H1 (cell line): ENCODE measurements at regions not wholly inside any gene's neighbourhood (a gene's known extent, or its start where the extent isn't known, plus 50 kb on each side); places are given as distances from the start of the nearest gene placed in this dataset.

Experiments
- CTCF ChIA-PET: fragments of 300-600 bp; sonication (Branson Sonifier 250); formaldehyde crosslinking; loops from one replicate; lab custom pipeline; 2021; ENCODE audit not compliant: partially characterized antibody; lab: Charles Lee
- POLR2A ChIA-PET: fragments of 300-600 bp; sonication (Branson Sonifier 250); formaldehyde crosslinking; loops from one replicate; lab custom pipeline; 2021; ENCODE audit warnings: inconsistent platforms; ENCODE audit not compliant: partially characterized antibody; lab: Charles Lee
- DNase-seq, 2 experiments: peaks; one replicate each; pipeline versions ENCODE4 v3.0.0 to v3.0.0-alpha.2; 2010 to 2022; ENCODE audit warnings: low spot score in 2 of 2, low read depth in 1 of 2, mixed read lengths in 1 of 2
- FAIRE-seq: peaks from 2 replicates; lab custom pipeline; 2011; peaks lifted over from hg19 to GRCh38; lab: Jason Lieb, UNC
- H2AFZ ChIP-seq: 2 replicates; pipeline ENCODE4 v1.8.1; 2012; ENCODE audit warnings: low read length, inconsistent platforms
- H2AK5ac ChIP-seq: 2 replicates; pipeline ENCODE4 v1.6.1; 2013; ENCODE audit warnings: low read depth, low read length
- H2BK120ac ChIP-seq: replicated peaks from 2 replicates; pipeline ENCODE3; 2013; ENCODE audit warnings: low read depth, low read length, inconsistent platforms
- H2BK12ac ChIP-seq: 2 replicates; pipeline ENCODE4 v1.6.1; 2013; ENCODE audit warnings: low read depth, low read length
- H2BK15ac ChIP-seq: 2 replicates; pipeline ENCODE4 v1.6.1; 2013; ENCODE audit warnings: low read length
- H2BK20ac ChIP-seq: 2 replicates; pipeline ENCODE4 v1.6.1; 2013; ENCODE audit warnings: low read length
- H2BK5ac ChIP-seq: 2 replicates; pipeline ENCODE4 v1.6.1; 2013; ENCODE audit warnings: low read depth, low read length
- H3K14ac ChIP-seq: 2 replicates; pipeline ENCODE4 v1.6.1; 2013; ENCODE audit warnings: inconsistent platforms; ENCODE audit not compliant: insufficient read length
- H3K18ac ChIP-seq: 2 replicates; pipeline ENCODE4 v1.6.1; 2013; ENCODE audit warnings: low read length; ENCODE audit errors: extremely low read depth
- H3K23ac ChIP-seq: 2 replicates; pipeline ENCODE4 v1.6.1; 2013; ENCODE audit warnings: inconsistent platforms; ENCODE audit not compliant: insufficient read length
- H3K23me2 ChIP-seq: 2 replicates; pipeline ENCODE4 v1.6.1; 2013; ENCODE audit warnings: low read depth, low read length
- H3K27ac ChIP-seq: 2 replicates; pipeline ENCODE4 v1.6.1; 2011; ENCODE audit warnings: low read depth, low read length, inconsistent platforms
- H3K27me3 ChIP-seq, 4 experiments: replicated peaks in 1 of 4; 1 replicate in 1 of 4; 2 replicates in 3 of 4; pipeline versions ENCODE4 v1.6.1 to v1.8.1; 2011 to 2013; ENCODE audit warnings: low read length in 3 of 4, mild to moderate bottlenecking in 3 of 4, inconsistent platforms in 2 of 4, mixed read lengths in 2 of 4, moderate library complexity in 1 of 4; ENCODE audit not compliant: control insufficient read depth in 3 of 4, insufficient read depth in 3 of 4; ENCODE audit errors: extremely low read depth in 1 of 4
- H3K36me3 ChIP-seq, 4 experiments: 2 replicates each; pipeline versions ENCODE4 v1.6.1 to v1.8.1; 2011 to 2013; ENCODE audit warnings: mild to moderate bottlenecking in 4 of 4, low read length in 3 of 4, moderate library complexity in 2 of 4, control low read depth in 1 of 4, inconsistent platforms in 1 of 4; ENCODE audit not compliant: insufficient read depth in 4 of 4, control insufficient read depth in 2 of 4
- H3K4ac ChIP-seq: replicated peaks from 2 replicates; pipeline ENCODE3; 2013; ENCODE audit warnings: low read length, low read depth, mixed read lengths, inconsistent platforms; ENCODE audit not compliant: insufficient read length
- H3K4me1 ChIP-seq, 4 experiments: replicated peaks in 1 of 4; 1 replicate in 1 of 4; 2 replicates in 3 of 4; pipeline versions ENCODE4 v1.6.1 to v1.8.1; 2011 to 2013; ENCODE audit warnings: low read length in 3 of 4, inconsistent platforms in 2 of 4, mixed read lengths in 1 of 4; ENCODE audit not compliant: insufficient read depth in 4 of 4, control insufficient read depth in 3 of 4
- H3K4me2 ChIP-seq, 2 experiments: 2 replicates each; pipeline versions ENCODE4 v1.6.1 to v1.8.1; 2011 to 2013; ENCODE audit warnings: low read depth in 2 of 2, low read length in 2 of 2, control low read depth in 1 of 2, inconsistent platforms in 1 of 2, mild to moderate bottlenecking in 1 of 2; ENCODE audit not compliant: insufficient read depth in 1 of 2
- H3K4me3 ChIP-seq, 4 experiments: fragments of 200-600, 300-600 bp in 1 of 4; sonication (generic), shearing (Covaris generic), sonication (Bioruptor Twin) in 1 of 4; 2 replicates each; pipeline versions ENCODE4 v1.5.1 to v1.8.1; 2011 to 2016; ENCODE audit warnings: low read length in 4 of 4, low read depth in 3 of 4, control low read depth in 2 of 4, inconsistent platforms in 2 of 4, mild to moderate bottlenecking in 2 of 4, mixed read lengths in 1 of 4, moderate library complexity in 1 of 4; ENCODE audit not compliant: insufficient read depth in 2 of 4; ENCODE audit errors: extremely low read depth in 1 of 4
- H3K56ac ChIP-seq: replicated peaks from 2 replicates; pipeline ENCODE3; 2013; ENCODE audit warnings: low read depth, mild to moderate bottlenecking, mixed read lengths, low read length, inconsistent platforms; ENCODE audit not compliant: insufficient read length
- H3K79me1 ChIP-seq: 2 replicates; pipeline ENCODE4 v1.6.1; 2013; ENCODE audit warnings: low read depth, low read length, control low read depth
- H3K79me2 ChIP-seq, 2 experiments: 2 replicates each; pipeline versions ENCODE4 v1.6.1 to v1.8.1; 2012 to 2013; ENCODE audit warnings: low read length in 2 of 2, mild to moderate bottlenecking in 2 of 2, inconsistent platforms in 1 of 2; ENCODE audit not compliant: insufficient read depth in 2 of 2, control insufficient read depth in 1 of 2
- H3K9ac ChIP-seq, 4 experiments: replicated peaks in 1 of 4; 1 replicate in 1 of 4; 2 replicates in 3 of 4; pipeline versions ENCODE4 v1.6.1 to v1.8.1; 2011 to 2013; ENCODE audit warnings: low read depth in 3 of 4, low read length in 3 of 4, control low read depth in 2 of 4, mild to moderate bottlenecking in 2 of 4, moderate library complexity in 2 of 4, inconsistent platforms in 1 of 4; ENCODE audit errors: extremely low read depth in 1 of 4
- H3K9me3 ChIP-seq, 2 experiments: 2 replicates each; pipeline versions ENCODE4 v1.6.1 to v1.8.1; 2012 to 2013; ENCODE audit warnings: mild to moderate bottlenecking in 2 of 2, moderate library complexity in 2 of 2, control low read depth in 1 of 2, inconsistent platforms in 1 of 2, low read depth in 1 of 2, low read length in 1 of 2, mixed read lengths in 1 of 2; ENCODE audit not compliant: insufficient read depth in 2 of 2
- H4K20me1 ChIP-seq, 2 experiments: replicated peaks in 1 of 2; 2 replicates each; pipeline versions ENCODE3 to v1.8.1; 2011 to 2013; ENCODE audit warnings: inconsistent platforms in 2 of 2, low read length in 2 of 2, mild to moderate bottlenecking in 1 of 2; ENCODE audit not compliant: insufficient read depth in 2 of 2, control insufficient read depth in 1 of 2
- H4K5ac ChIP-seq: 2 replicates; pipeline ENCODE4 v1.6.1; 2013; ENCODE audit warnings: low read length, low read depth, mixed read lengths, inconsistent platforms; ENCODE audit not compliant: insufficient read length
- H4K8ac ChIP-seq: 2 replicates; pipeline ENCODE4 v1.8.0; 2013; ENCODE audit warnings: mild to moderate bottlenecking, moderate library complexity, low read length, inconsistent platforms; ENCODE audit not compliant: insufficient read depth; ENCODE audit errors: extremely low read depth
- H4K91ac ChIP-seq: replicated peaks from 2 replicates; pipeline ENCODE3; 2013; ENCODE audit warnings: low read length, mixed read lengths, inconsistent platforms; ENCODE audit not compliant: insufficient read length
- WGBS, 2 experiments: shearing (Covaris generic) in 1 of 2; methylation state at CpG; one replicate each; pipeline versions ENCODE4 v1.1.6 to v1.1.7; 2013 to 2015; ENCODE audit warnings: low lambda C conversion rate in 2 of 2, mixed read lengths in 2 of 2, inconsistent platforms in 1 of 2, low coverage in 1 of 2, missing lambda C conversion rate in 1 of 2; ENCODE audit not compliant: insufficient replicate concordance in 2 of 2, insufficient coverage in 1 of 2, insufficient read length in 1 of 2; ENCODE audit errors: extremely low coverage in 1 of 2, missing lambda C conversion rate in 1 of 2; 5-methylcytosine and 5-hydroxymethylcytosine counted together
- TF ChIP-seq, protein P1 (sequence below): fragments of 300-600 bp; sonication (generic); IDR thresholded peaks from 2 replicates; pipeline ENCODE4 v1.7.1; 2012; ENCODE audit warnings: low read length, moderate library complexity, mild to moderate bottlenecking, inconsistent platforms; ENCODE audit not compliant: insufficient replicate concordance

DNA sequence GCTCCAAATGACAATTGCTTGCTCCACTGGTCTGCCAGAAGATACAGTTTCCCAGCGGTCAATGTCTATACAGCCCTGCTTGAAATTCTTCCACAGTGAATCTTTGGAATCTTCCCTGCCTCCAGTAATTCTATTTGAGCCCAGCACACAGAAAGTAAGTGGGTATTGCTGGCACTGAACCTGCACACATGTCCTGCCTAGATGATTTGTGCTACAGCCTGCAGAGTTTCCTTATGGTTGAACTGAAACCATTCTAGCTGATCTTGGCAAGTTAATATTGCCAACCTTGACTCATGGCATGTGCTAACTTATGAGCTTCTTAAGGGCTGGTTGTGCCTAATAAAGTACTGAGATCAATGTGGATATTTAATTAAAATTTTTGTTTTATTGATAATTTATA lies 553.8 kb upstream of the GNPDA2 start:
- H2AK5ac ChIP-seq = no peak overlapping the region
- H3K27ac ChIP-seq = no peak overlapping the region
- no peaks in the 10 kb centered on the region for H3K79me2 ChIP-seq
- no peak overlapping the region for H2BK120ac ChIP-seq
- H3K27me3 ChIP-seq = no peaks in the 10 kb centered on the region
- H2BK5ac ChIP-seq = no peak overlapping the region
- H3K36me3 ChIP-seq = no peaks in the 10 kb centered on the region
- no peak overlapping the region for H2BK20ac ChIP-seq
- H3K23me2 ChIP-seq = no peaks in the 10 kb centered on the region
- H3K56ac ChIP-seq = no peak overlapping the region
- H3K14ac ChIP-seq = no peak overlapping the region
- H3K4me1 ChIP-seq = no peaks in the 10 kb centered on the region
- H3K18ac ChIP-seq = no peak overlapping the region
- H3K23ac ChIP-seq = no peak overlapping the region
- H3K79me1 ChIP-seq = no peaks in the 10 kb centered on the region
- no peaks in the 10 kb centered on the region for H3K9me3 ChIP-seq
- no peak overlapping the region for H4K91ac ChIP-seq
- H4K20me1 ChIP-seq = no peaks in the 10 kb centered on the region
- H2BK12ac ChIP-seq = no peak overlapping the region
- DNase-seq = no peak
- H4K8ac ChIP-seq = no peak overlapping the region
- H3K4ac ChIP-seq = no peak overlapping the region
- CTCF ChIA-PET = no interaction called here
- 94% methylated on average over 1 of the region's 1 CpG; no CpG with 5 or more reads in 1 of the 2 experiments for WGBS, 2 experiments
- FAIRE-seq = no peak
- POLR2A ChIA-PET = no interaction called here
- H4K5ac ChIP-seq = no peak overlapping the region
- no peak overlapping the region for H2BK15ac ChIP-seq
- no peak overlapping the region for H3K9ac ChIP-seq
- H3K4me3 ChIP-seq = no peak overlapping the region
- H2AFZ ChIP-seq = no peak overlapping the region
- no peak overlapping the region for H3K4me2 ChIP-seq
- TF ChIP-seq, protein P1, sequence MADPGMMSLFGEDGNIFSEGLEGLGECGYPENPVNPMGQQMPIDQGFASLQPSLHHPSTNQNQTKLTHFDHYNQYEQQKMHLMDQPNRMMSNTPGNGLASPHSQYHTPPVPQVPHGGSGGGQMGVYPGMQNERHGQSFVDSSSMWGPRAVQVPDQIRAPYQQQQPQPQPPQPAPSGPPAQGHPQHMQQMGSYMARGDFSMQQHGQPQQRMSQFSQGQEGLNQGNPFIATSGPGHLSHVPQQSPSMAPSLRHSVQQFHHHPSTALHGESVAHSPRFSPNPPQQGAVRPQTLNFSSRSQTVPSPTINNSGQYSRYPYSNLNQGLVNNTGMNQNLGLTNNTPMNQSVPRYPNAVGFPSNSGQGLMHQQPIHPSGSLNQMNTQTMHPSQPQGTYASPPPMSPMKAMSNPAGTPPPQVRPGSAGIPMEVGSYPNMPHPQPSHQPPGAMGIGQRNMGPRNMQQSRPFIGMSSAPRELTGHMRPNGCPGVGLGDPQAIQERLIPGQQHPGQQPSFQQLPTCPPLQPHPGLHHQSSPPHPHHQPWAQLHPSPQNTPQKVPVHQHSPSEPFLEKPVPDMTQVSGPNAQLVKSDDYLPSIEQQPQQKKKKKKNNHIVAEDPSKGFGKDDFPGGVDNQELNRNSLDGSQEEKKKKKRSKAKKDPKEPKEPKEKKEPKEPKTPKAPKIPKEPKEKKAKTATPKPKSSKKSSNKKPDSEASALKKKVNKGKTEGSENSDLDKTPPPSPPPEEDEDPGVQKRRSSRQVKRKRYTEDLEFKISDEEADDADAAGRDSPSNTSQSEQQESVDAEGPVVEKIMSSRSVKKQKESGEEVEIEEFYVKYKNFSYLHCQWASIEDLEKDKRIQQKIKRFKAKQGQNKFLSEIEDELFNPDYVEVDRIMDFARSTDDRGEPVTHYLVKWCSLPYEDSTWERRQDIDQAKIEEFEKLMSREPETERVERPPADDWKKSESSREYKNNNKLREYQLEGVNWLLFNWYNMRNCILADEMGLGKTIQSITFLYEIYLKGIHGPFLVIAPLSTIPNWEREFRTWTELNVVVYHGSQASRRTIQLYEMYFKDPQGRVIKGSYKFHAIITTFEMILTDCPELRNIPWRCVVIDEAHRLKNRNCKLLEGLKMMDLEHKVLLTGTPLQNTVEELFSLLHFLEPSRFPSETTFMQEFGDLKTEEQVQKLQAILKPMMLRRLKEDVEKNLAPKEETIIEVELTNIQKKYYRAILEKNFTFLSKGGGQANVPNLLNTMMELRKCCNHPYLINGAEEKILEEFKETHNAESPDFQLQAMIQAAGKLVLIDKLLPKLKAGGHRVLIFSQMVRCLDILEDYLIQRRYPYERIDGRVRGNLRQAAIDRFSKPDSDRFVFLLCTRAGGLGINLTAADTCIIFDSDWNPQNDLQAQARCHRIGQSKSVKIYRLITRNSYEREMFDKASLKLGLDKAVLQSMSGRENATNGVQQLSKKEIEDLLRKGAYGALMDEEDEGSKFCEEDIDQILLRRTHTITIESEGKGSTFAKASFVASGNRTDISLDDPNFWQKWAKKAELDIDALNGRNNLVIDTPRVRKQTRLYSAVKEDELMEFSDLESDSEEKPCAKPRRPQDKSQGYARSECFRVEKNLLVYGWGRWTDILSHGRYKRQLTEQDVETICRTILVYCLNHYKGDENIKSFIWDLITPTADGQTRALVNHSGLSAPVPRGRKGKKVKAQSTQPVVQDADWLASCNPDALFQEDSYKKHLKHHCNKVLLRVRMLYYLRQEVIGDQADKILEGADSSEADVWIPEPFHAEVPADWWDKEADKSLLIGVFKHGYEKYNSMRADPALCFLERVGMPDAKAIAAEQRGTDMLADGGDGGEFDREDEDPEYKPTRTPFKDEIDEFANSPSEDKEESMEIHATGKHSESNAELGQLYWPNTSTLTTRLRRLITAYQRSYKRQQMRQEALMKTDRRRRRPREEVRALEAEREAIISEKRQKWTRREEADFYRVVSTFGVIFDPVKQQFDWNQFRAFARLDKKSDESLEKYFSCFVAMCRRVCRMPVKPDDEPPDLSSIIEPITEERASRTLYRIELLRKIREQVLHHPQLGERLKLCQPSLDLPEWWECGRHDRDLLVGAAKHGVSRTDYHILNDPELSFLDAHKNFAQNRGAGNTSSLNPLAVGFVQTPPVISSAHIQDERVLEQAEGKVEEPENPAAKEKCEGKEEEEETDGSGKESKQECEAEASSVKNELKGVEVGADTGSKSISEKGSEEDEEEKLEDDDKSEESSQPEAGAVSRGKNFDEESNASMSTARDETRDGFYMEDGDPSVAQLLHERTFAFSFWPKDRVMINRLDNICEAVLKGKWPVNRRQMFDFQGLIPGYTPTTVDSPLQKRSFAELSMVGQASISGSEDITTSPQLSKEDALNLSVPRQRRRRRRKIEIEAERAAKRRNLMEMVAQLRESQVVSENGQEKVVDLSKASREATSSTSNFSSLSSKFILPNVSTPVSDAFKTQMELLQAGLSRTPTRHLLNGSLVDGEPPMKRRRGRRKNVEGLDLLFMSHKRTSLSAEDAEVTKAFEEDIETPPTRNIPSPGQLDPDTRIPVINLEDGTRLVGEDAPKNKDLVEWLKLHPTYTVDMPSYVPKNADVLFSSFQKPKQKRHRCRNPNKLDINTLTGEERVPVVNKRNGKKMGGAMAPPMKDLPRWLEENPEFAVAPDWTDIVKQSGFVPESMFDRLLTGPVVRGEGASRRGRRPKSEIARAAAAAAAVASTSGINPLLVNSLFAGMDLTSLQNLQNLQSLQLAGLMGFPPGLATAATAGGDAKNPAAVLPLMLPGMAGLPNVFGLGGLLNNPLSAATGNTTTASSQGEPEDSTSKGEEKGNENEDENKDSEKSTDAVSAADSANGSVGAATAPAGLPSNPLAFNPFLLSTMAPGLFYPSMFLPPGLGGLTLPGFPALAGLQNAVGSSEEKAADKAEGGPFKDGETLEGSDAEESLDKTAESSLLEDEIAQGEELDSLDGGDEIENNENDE = no peak
